DND-41 (cell line): ENCODE measurements at regions not wholly inside any gene's neighbourhood (a gene's known extent, or its start where the extent isn't known, plus 50 kb on each side); places are given as distances from the start of the nearest gene placed in this dataset.

Experiments
- ATAC-seq: fragments of 200-7000 bp; cut with Tn5 transposase; 3 replicates; pipeline ENCODE4 v1.9.1; 2021; ENCODE audit warnings: low read depth; ENCODE audit not compliant: insufficient read depth
- DNase-seq: peaks from one replicate; pipeline ENCODE4 v3.0.0-alpha.2; 2020
- H2AFZ ChIP-seq: 2 replicates; pipeline ENCODE4 v1.6.0; 2012; ENCODE audit warnings: low read depth, low read length
- H3K27ac ChIP-seq: 2 replicates; pipeline ENCODE4 v1.5.1; 2012; ENCODE audit warnings: low read length, inconsistent platforms
- H3K27me3 ChIP-seq: fragments of 200-600 bp; sonication (generic); 2 replicates; pipeline ENCODE4 v1.6.0; 2012; ENCODE audit warnings: low read length, mild to moderate bottlenecking, inconsistent platforms; ENCODE audit not compliant: insufficient read depth, poor library complexity
- H3K36me3 ChIP-seq: 2 replicates; pipeline ENCODE4 v1.5.1; 2012; ENCODE audit warnings: low read length, inconsistent platforms; ENCODE audit not compliant: insufficient read depth
- H3K4me1 ChIP-seq: 2 replicates; pipeline ENCODE4 v1.5.1; 2012; ENCODE audit warnings: mild to moderate bottlenecking, low read length; ENCODE audit not compliant: insufficient read depth
- H3K4me2 ChIP-seq: 2 replicates; pipeline ENCODE4 v1.6.0; 2012; ENCODE audit warnings: mild to moderate bottlenecking, moderate library complexity, low read length, inconsistent platforms; ENCODE audit not compliant: insufficient read depth
- H3K4me3 ChIP-seq, 2 experiments: fragments of 200-600 bp in 1 of 2; shearing (Covaris generic) in 1 of 2; 2 replicates each; pipeline ENCODE4 v1.5.1; 2012 to 2016; ENCODE audit warnings: inconsistent platforms in 2 of 2, low read length in 2 of 2, mild to moderate bottlenecking in 2 of 2, low read depth in 1 of 2, moderate library complexity in 1 of 2
- H3K79me2 ChIP-seq: 2 replicates; pipeline ENCODE4 v1.6.0; 2012; ENCODE audit warnings: low read length, inconsistent platforms; ENCODE audit not compliant: insufficient read depth
- H3K9ac ChIP-seq: 2 replicates; pipeline ENCODE4 v1.6.0; 2012; ENCODE audit warnings: low read depth, mild to moderate bottlenecking, inconsistent platforms, low read length, moderate library complexity
- H3K9me3 ChIP-seq: 2 replicates; pipeline ENCODE4 v1.5.1; 2012; ENCODE audit warnings: low read length, moderate library complexity, mild to moderate bottlenecking, inconsistent platforms; ENCODE audit not compliant: insufficient read depth, severe bottlenecking
- H4K20me1 ChIP-seq: 2 replicates; pipeline ENCODE4 v1.6.0; 2012; ENCODE audit warnings: low read length; ENCODE audit not compliant: insufficient read depth
- EZH2 ChIP-seq: IDR thresholded peaks from 3 replicates; pipeline ENCODE4 v1.6.1; 2012; ENCODE audit warnings: borderline replicate concordance, low read depth, mild to moderate bottlenecking, moderate library complexity, low read length, inconsistent platforms; ENCODE audit not compliant: severe bottlenecking
- TF ChIP-seq, protein P1 (sequence below): IDR thresholded peaks from 2 replicates; pipeline ENCODE4 v1.5.1; 2012; ENCODE audit warnings: borderline replicate concordance, low read length, moderate library complexity, mild to moderate bottlenecking; ENCODE audit not compliant: poor library complexity, severe bottlenecking; ENCODE audit errors: extremely low read depth

DNA sequence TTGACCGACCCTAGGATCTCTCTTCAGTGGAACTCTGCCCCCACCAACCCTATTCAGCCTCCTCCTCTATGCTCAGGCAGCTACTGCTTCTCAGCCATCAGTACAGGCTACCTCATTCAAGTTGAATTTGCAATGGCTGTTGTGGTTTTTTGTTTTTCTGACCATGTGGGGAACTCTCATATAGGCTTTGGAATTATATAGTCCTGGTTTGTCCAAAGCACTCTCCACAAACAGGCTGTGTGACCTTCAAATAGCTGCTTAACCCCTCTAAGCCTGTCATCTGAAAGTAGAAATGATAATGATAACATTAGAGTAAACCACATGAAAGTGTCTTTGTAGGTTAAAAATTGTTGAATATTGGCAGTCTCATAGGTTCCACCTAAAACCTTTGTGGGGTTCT, 80.3 kb downstream of the UNC5CL start:
- Histone ChIP-seq H3K4me1 (peaks cover 23% of the 10 kb centered on the region), H3K4me3 (no peak overlapping the region), H3K27ac (no peak overlapping the region), H3K4me2 (no peak overlapping the region), H3K9ac (no peak overlapping the region), H2AFZ (no peak overlapping the region), H3K36me3 (no peaks in the 10 kb centered on the region), H4K20me1 (no peaks in the 10 kb centered on the region), H3K79me2 (no peaks in the 10 kb centered on the region), H3K27me3 (no peaks in the 10 kb centered on the region), H3K9me3 (no peaks in the 10 kb centered on the region)
- TF ChIP-seq EZH2, result no peak
- TF ChIP-seq, protein P1, sequence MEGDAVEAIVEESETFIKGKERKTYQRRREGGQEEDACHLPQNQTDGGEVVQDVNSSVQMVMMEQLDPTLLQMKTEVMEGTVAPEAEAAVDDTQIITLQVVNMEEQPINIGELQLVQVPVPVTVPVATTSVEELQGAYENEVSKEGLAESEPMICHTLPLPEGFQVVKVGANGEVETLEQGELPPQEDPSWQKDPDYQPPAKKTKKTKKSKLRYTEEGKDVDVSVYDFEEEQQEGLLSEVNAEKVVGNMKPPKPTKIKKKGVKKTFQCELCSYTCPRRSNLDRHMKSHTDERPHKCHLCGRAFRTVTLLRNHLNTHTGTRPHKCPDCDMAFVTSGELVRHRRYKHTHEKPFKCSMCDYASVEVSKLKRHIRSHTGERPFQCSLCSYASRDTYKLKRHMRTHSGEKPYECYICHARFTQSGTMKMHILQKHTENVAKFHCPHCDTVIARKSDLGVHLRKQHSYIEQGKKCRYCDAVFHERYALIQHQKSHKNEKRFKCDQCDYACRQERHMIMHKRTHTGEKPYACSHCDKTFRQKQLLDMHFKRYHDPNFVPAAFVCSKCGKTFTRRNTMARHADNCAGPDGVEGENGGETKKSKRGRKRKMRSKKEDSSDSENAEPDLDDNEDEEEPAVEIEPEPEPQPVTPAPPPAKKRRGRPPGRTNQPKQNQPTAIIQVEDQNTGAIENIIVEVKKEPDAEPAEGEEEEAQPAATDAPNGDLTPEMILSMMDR, result no peak
- DNase-seq, result no peak
- ATAC-seq, result no peak

DNA sequence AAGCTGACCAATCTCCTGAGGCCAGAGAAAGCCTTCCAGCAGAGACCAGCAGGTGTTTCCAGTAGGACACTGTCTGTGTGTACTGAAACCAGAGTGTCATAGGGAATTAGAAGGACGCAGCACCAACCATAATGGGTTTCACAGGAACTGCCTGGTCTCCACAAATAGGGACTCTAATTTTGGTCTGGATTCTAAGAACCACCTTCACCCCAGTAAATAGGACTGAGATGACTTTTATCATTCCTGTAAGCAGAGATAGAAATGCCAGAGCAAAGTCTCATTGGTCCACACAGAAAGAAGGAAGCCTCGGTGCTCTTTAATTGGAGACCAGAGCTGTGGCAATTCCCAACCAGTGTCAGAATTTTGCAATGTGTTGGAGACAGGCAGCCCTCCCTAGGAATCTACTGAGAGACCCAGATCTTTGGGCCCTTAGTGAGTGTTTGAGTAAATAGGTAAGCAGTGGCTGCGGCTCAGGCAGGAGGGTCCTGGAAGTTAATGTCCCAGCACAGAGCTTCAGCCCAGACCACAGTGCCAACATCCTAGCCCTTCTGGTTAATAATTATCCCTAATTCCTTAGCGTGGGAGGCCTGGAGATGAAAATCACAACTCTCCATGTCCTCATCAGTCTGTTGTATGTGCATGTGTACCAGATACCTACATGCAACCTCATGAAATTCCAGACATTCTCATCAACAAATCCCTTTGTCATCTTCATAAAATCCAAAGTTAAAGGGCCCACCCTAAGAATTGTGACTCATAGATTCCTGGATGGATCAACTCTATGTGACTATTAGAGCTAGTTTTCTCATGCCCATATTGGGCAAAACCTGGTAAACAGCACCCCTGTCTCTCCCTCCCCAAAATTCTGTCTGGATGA, 81.2 kb downstream of the UNC5CL start:
- H3K9me3 ChIP-seq, result no peaks in the 10 kb centered on the region
- no peak overlapping the region for H3K4me2 ChIP-seq
- H3K4me1 ChIP-seq, result peaks cover 23% of the 10 kb centered on the region
- no peak overlapping the region for H3K9ac ChIP-seq
- no peaks in the 10 kb centered on the region for H3K36me3 ChIP-seq
- no peaks in the 10 kb centered on the region for H4K20me1 ChIP-seq
- H2AFZ ChIP-seq, result no peak overlapping the region
- no peak for DNase-seq
- no peak for TF ChIP-seq EZH2
- TF ChIP-seq, protein P1, result no peak
- no peak for ATAC-seq
- H3K27me3 ChIP-seq, result no peaks in the 10 kb centered on the region
- no peak overlapping the region for H3K27ac ChIP-seq
- no peak overlapping the region for H3K4me3 ChIP-seq
- no peaks in the 10 kb centered on the region for H3K79me2 ChIP-seq

DNA sequence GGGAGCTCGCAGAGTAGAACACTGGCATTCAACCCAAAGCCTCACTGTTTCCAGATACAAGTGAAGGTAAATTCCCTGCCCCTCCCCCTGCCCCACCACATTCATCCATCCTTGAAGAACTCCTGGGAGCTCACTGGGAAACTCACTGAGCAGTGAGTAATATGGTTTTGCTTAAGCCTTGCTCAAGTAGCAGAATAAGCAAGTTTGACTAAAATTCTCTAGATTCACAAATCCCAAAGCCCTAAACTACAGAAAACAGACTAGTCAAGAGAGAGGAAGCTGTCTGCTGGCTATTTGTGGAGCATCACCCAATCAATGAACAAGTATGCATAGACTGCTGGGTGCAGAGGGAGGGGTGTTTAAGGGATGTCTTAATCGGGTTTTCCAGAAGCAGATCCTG, 82.1 kb downstream of the UNC5CL start:
- H3K79me2 ChIP-seq, result no peaks in the 10 kb centered on the region
- H4K20me1 ChIP-seq, result no peaks in the 10 kb centered on the region
- no peak overlapping the region for H3K9ac ChIP-seq
- peaks cover 16% of the 10 kb centered on the region for H3K4me1 ChIP-seq
- no peak overlapping the region for H3K27ac ChIP-seq
- H3K9me3 ChIP-seq, result no peaks in the 10 kb centered on the region
- H3K4me3 ChIP-seq, result no peak overlapping the region
- H3K36me3 ChIP-seq, result no peaks in the 10 kb centered on the region
- no peak overlapping the region for H2AFZ ChIP-seq
- ATAC-seq (no peak), DNase-seq (no peak)
- H3K27me3 ChIP-seq, result no peaks in the 10 kb centered on the region
- no peak overlapping the region for H3K4me2 ChIP-seq
- TF ChIP-seq, protein P1, result no peak
